GM23338 (cell line): ENCODE measurements at regions not wholly inside any gene's neighbourhood (a gene's known extent, or its start where the extent isn't known, plus 50 kb on each side); places are given as distances from the start of the nearest gene placed in this dataset.

ENCODE experiments used
- ATAC-seq: fragments of 200-7000 bp; cut with Tn5 transposase; 3 replicates; pipeline ENCODE4 v1.9.1; 2020
- DNase-seq: peaks from one replicate; pipeline ENCODE4 v3.0.0-alpha.2; 2015; ENCODE audit warnings: low spot score
- H2AFZ ChIP-seq: fragments of 200-600 bp; sonication (generic); 2 replicates; pipeline ENCODE4 v1.8.0; 2016; ENCODE audit warnings: antibody characterized with exemption, mild to moderate bottlenecking, moderate library complexity
- H3F3A ChIP-seq: fragments of 200-600 bp; sonication (generic); replicated peaks from 2 replicates; pipeline ENCODE4 v1.8.0; 2017; ENCODE audit warnings: antibody characterized with exemption, mixed run types, low read depth
- H3K27ac ChIP-seq: fragments of 200-600 bp; sonication (generic); 2 replicates; pipeline ENCODE4 v1.6.1; 2016; ENCODE audit warnings: low read depth
- H3K27me3 ChIP-seq: fragments of 200-600 bp; sonication (generic); 2 replicates; pipeline ENCODE4 v1.8.0; 2016; ENCODE audit warnings: mild to moderate bottlenecking, mixed run types, moderate library complexity; ENCODE audit not compliant: insufficient read depth
- H3K36me3 ChIP-seq: fragments of 200-600 bp; sonication (generic); 2 replicates; pipeline ENCODE4 v1.8.0; 2016; ENCODE audit warnings: mild to moderate bottlenecking; ENCODE audit not compliant: insufficient read depth
- H3K4me1 ChIP-seq: fragments of 200-600 bp; sonication (generic); 2 replicates; pipeline ENCODE4 v1.8.0; 2016; ENCODE audit warnings: mild to moderate bottlenecking, moderate library complexity; ENCODE audit not compliant: insufficient read depth
- H3K4me2 ChIP-seq: fragments of 200-600 bp; sonication (generic); 2 replicates; pipeline ENCODE4 v1.7.1; 2017; ENCODE audit warnings: mixed run types
- H3K4me3 ChIP-seq: fragments of 200-600 bp; sonication (generic); 2 replicates; pipeline ENCODE4 v1.6.1; 2016; ENCODE audit warnings: mixed run types
- H3K79me2 ChIP-seq: fragments of 200-600 bp; sonication (generic); replicated peaks from 2 replicates; pipeline ENCODE4 v1.8.0; 2017; ENCODE audit warnings: mild to moderate bottlenecking; ENCODE audit not compliant: insufficient read depth
- H3K9me2 ChIP-seq: fragments of 200-600 bp; sonication (generic); 2 replicates; pipeline ENCODE4 v1.8.0; 2017; ENCODE audit not compliant: insufficient read depth
- H4K20me1 ChIP-seq: fragments of 200-600 bp; sonication (generic); replicated peaks from 2 replicates; pipeline ENCODE4 v1.8.0; 2017; ENCODE audit warnings: mild to moderate bottlenecking; ENCODE audit not compliant: insufficient read depth
- H3K27ac Mint-ChIP-seq: 2 replicates; pipeline ENCODE4 v1.8.0; 2020; ENCODE audit warnings: inconsistent platforms, mild to moderate bottlenecking, moderate library complexity, mixed read lengths
- H3K27me3 Mint-ChIP-seq: 3 replicates; pipeline ENCODE4 v1.8.0; 2022; ENCODE audit warnings: low read depth, mild to moderate bottlenecking, moderate library complexity, mixed read lengths, inconsistent platforms; ENCODE audit not compliant: insufficient read depth, poor library complexity
- H3K36me3 Mint-ChIP-seq: 3 replicates; pipeline ENCODE4 v1.8.0; 2021; ENCODE audit warnings: low read depth, mild to moderate bottlenecking, inconsistent platforms, moderate library complexity, mixed read lengths
- H3K4me1 Mint-ChIP-seq: 3 replicates; pipeline ENCODE4 v1.8.0; 2020; ENCODE audit warnings: mild to moderate bottlenecking, inconsistent platforms, mixed read lengths
- H3K4me3 Mint-ChIP-seq: 3 replicates; pipeline ENCODE4 v1.8.0; 2021; ENCODE audit warnings: moderate library complexity, mild to moderate bottlenecking, inconsistent platforms, mixed read lengths
- H3K9me3 Mint-ChIP-seq: 3 replicates; pipeline ENCODE4 v1.8.0; 2020; ENCODE audit warnings: moderate library complexity, mild to moderate bottlenecking, inconsistent platforms, mixed read lengths
- CREB1 ChIP-seq: fragments of 250-450 bp; sonication (Bioruptor Pico); IDR thresholded peaks from 2 replicates; pipeline ENCODE4 v1.5.0; 2020; ENCODE audit warnings: low read depth, mild to moderate bottlenecking, moderate library complexity
- ETS1 ChIP-seq: IDR thresholded peaks from 2 replicates; pipeline ENCODE4 v1.6.1; 2016; ENCODE audit warnings: antibody characterized with exemption
- EZH2 ChIP-seq: fragments of 200-600 bp; sonication (generic); IDR thresholded peaks from one replicate; pipeline ENCODE4 v1.8.0; 2017; ENCODE audit warnings: antibody characterized with exemption, mild to moderate bottlenecking, low read depth; ENCODE audit not compliant: unreplicated experiment
- EZH2phosphoT487 ChIP-seq: fragments of 200-600 bp; sonication (generic); IDR thresholded peaks from one replicate; pipeline ENCODE4 v1.8.1; 2018; ENCODE audit warnings: antibody characterized with exemption; ENCODE audit not compliant: unreplicated experiment
- JUNB ChIP-seq: IDR thresholded peaks from one replicate; pipeline ENCODE4 v1.6.1; 2016; ENCODE audit warnings: antibody characterized with exemption; ENCODE audit not compliant: unreplicated experiment
- NANOG ChIP-seq: IDR thresholded peaks from 2 replicates; pipeline ENCODE4 v1.6.1; 2016; ENCODE audit warnings: antibody characterized with exemption, borderline replicate concordance
- POLR2AphosphoS5 ChIP-seq: IDR thresholded peaks from 2 replicates; pipeline ENCODE4 v1.6.1; 2016; ENCODE audit warnings: antibody characterized with exemption, low read depth
- REST ChIP-seq: IDR thresholded peaks from one replicate; pipeline ENCODE4 v1.6.1; 2018; ENCODE audit warnings: antibody characterized with exemption; ENCODE audit not compliant: unreplicated experiment
- STAT1 ChIP-seq: IDR thresholded peaks from one replicate; pipeline ENCODE4 v1.6.1; 2016; ENCODE audit warnings: antibody characterized with exemption; ENCODE audit not compliant: unreplicated experiment
- ZNF114 ChIP-seq: fragments of 250-450 bp; sonication (Bioruptor Pico); IDR thresholded peaks from 2 replicates; pipeline ENCODE4 v1.5.0; 2020; ENCODE audit warnings: mild to moderate bottlenecking, moderate library complexity
- ZNF331 ChIP-seq: fragments of 250-450 bp; sonication (Bioruptor Pico); IDR thresholded peaks from 2 replicates; pipeline ENCODE4 v1.5.0; 2020; ENCODE audit warnings: low read depth, mild to moderate bottlenecking, moderate library complexity
- TF ChIP-seq, protein P1 (sequence below): fragments of 250-450 bp; sonication (Bioruptor Pico); IDR thresholded peaks from 2 replicates; pipeline ENCODE4 v1.5.0; 2020; ENCODE audit warnings: mild to moderate bottlenecking, moderate library complexity
- TF ChIP-seq, protein P2 (sequence below), 2 experiments: fragments of 200-600 bp in 1 of 2; sonication (generic) in 1 of 2; conservative IDR thresholded peaks; 2 replicates each; pipeline versions ENCODE4 v1.5.1 to v1.6.1; 2016 to 2017; ENCODE audit warnings: antibody characterized with exemption in 2 of 2, low read depth in 2 of 2, mild to moderate bottlenecking in 2 of 2, moderate library complexity in 1 of 2

- Mint-ChIP-seq H3K27ac (no peak overlapping the region), H3K4me1 (no peaks in the 10 kb centered on the region), H3K36me3 (no peaks in the 10 kb centered on the region; the same call in 2 of the 3 replicates), H3K4me3 (no peak overlapping the region), H3K27me3 (no peaks in the 10 kb centered on the region), H3K9me3 (peaks cover 3% of the 10 kb centered on the region; the same call in 2 of the 3 replicates)
- Histone ChIP-seq H3K4me3 (no peak overlapping the region), H3K27me3 (no peaks in the 10 kb centered on the region), H3F3A (no peaks in the 10 kb centered on the region), H3K9me2 (peaks cover 8% of the 10 kb centered on the region; the same call in 1 of the 2 replicates), H3K4me1 (no peaks in the 10 kb centered on the region), H4K20me1 (no peaks in the 10 kb centered on the region), H3K36me3 (no peaks in the 10 kb centered on the region), H3K79me2 (no peaks in the 10 kb centered on the region), H3K27ac (no peak overlapping the region), H2AFZ (no peak overlapping the region), H3K4me2 (no peak overlapping the region)
- DNase-seq (no peak), ATAC-seq (no peak)
- no peak for TF ChIP-seq ZNF331 (CRISPR knock-in tag)
- no peak for TF ChIP-seq NANOG
- TF ChIP-seq EZH2, result no peak
- no peak for TF ChIP-seq ZNF114 (CRISPR knock-in tag)
- TF ChIP-seq, protein P1, sequence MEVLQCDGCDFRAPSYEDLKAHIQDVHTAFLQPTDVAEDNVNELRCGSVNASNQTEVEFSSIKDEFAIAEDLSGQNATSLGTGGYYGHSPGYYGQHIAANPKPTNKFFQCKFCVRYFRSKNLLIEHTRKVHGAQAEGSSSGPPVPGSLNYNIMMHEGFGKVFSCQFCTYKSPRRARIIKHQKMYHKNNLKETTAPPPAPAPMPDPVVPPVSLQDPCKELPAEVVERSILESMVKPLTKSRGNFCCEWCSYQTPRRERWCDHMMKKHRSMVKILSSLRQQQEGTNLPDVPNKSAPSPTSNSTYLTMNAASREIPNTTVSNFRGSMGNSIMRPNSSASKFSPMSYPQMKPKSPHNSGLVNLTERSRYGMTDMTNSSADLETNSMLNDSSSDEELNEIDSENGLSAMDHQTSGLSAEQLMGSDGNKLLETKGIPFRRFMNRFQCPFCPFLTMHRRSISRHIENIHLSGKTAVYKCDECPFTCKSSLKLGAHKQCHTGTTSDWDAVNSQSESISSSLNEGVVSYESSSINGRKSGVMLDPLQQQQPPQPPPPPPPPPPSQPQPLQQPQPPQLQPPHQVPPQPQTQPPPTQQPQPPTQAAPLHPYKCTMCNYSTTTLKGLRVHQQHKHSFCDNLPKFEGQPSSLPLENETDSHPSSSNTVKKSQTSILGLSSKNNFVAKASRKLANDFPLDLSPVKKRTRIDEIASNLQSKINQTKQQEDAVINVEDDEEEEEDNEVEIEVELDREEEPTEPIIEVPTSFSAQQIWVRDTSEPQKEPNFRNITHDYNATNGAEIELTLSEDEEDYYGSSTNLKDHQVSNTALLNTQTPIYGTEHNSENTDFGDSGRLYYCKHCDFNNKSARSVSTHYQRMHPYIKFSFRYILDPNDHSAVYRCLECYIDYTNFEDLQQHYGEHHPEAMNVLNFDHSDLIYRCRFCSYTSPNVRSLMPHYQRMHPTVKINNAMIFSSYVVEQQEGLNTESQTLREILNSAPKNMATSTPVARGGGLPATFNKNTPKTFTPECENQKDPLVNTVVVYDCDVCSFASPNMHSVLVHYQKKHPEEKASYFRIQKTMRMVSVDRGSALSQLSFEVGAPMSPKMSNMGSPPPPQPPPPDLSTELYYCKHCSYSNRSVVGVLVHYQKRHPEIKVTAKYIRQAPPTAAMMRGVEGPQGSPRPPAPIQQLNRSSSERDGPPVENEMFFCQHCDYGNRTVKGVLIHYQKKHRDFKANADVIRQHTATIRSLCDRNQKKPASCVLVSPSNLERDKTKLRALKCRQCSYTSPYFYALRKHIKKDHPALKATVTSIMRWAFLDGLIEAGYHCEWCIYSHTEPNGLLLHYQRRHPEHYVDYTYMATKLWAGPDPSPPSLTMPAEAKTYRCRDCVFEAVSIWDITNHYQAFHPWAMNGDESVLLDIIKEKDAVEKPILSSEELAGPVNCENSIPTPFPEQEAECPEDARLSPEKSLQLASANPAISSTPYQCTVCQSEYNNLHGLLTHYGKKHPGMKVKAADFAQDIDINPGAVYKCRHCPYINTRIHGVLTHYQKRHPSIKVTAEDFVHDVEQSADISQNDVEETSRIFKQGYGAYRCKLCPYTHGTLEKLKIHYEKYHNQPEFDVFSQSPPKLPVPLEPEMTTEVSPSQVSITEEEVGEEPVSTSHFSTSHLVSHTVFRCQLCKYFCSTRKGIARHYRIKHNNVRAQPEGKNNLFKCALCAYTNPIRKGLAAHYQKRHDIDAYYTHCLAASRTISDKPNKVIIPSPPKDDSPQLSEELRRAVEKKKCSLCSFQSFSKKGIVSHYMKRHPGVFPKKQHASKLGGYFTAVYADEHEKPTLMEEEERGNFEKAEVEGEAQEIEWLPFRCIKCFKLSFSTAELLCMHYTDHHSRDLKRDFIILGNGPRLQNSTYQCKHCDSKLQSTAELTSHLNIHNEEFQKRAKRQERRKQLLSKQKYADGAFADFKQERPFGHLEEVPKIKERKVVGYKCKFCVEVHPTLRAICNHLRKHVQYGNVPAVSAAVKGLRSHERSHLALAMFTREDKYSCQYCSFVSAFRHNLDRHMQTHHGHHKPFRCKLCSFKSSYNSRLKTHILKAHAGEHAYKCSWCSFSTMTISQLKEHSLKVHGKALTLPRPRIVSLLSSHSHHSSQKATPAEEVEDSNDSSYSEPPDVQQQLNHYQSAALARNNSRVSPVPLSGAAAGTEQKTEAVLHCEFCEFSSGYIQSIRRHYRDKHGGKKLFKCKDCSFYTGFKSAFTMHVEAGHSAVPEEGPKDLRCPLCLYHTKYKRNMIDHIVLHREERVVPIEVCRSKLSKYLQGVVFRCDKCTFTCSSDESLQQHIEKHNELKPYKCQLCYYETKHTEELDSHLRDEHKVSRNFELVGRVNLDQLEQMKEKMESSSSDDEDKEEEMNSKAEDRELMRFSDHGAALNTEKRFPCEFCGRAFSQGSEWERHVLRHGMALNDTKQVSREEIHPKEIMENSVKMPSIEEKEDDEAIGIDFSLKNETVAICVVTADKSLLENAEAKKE (CRISPR knock-in tag), result no peak
- no peak for TF ChIP-seq JUNB
- TF ChIP-seq EZH2phosphoT487, result no peak
- TF ChIP-seq, protein P2, sequence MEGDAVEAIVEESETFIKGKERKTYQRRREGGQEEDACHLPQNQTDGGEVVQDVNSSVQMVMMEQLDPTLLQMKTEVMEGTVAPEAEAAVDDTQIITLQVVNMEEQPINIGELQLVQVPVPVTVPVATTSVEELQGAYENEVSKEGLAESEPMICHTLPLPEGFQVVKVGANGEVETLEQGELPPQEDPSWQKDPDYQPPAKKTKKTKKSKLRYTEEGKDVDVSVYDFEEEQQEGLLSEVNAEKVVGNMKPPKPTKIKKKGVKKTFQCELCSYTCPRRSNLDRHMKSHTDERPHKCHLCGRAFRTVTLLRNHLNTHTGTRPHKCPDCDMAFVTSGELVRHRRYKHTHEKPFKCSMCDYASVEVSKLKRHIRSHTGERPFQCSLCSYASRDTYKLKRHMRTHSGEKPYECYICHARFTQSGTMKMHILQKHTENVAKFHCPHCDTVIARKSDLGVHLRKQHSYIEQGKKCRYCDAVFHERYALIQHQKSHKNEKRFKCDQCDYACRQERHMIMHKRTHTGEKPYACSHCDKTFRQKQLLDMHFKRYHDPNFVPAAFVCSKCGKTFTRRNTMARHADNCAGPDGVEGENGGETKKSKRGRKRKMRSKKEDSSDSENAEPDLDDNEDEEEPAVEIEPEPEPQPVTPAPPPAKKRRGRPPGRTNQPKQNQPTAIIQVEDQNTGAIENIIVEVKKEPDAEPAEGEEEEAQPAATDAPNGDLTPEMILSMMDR (conservative IDR thresholded peaks at IDR 0.05; ENCODE audit: low read depth in 2 of 2), result no peak
- TF ChIP-seq POLR2AphosphoS5, result no peak
- TF ChIP-seq REST, result no peak
- TF ChIP-seq CREB1 (CRISPR knock-in tag), result no peak
- TF ChIP-seq ETS1, result no peak
- TF ChIP-seq STAT1, result no peak
These were observed 100.2 kb upstream of the CCDC112 start for GRCh38 chr5:115396688-115397087.
